Uterus (tissue), 2 donors: ENCODE measurements at regions not wholly inside any gene's neighbourhood (a gene's known extent, or its start where the extent isn't known, plus 50 kb on each side); places are given as distances from the start of the nearest gene placed in this dataset.

ENCODE experiments used
- POLR2A ChIP-seq, 2 donors: fragments of 450-650 bp; IDR thresholded peaks; one replicate each; pipeline ENCODE4 v1.6.1; 2016; ENCODE audit warnings: antibody characterized with exemption in 2 of 2, mild to moderate bottlenecking in 1 of 2, moderate library complexity in 1 of 2
- TF ChIP-seq, protein P1 (sequence below), 4 experiments: fragments of 200-600 bp in 2 of 4; fragments of 450-650 bp in 2 of 4; sonication (generic) in 2 of 4; IDR thresholded peaks; one replicate each; pipeline ENCODE4 v1.5.1; 2016 to 2019; ENCODE audit warnings: antibody characterized with exemption in 4 of 4, mild to moderate bottlenecking in 2 of 4, moderate library complexity in 1 of 4

DNA sequence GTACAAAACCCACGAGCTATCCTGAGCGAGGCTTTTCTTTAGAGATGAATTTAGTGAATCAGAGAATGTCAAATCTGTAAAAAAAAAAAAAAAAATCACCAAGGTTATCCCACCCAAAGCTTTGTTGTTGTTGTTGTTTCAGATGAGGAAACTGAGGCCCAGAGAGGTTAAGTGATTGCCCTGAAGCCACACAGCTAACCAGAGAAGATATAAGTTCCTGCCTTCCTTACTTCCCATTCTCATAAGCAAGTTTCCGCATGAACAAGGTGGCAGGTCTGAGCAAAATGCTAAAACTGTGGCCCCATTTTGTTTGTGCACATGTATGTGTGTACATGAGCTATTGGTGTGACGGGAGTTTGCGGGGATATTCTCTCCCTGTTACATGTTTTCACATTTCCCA, 352.1 kb upstream of the ZFHX3 start:
- TF ChIP-seq, protein P1, sequence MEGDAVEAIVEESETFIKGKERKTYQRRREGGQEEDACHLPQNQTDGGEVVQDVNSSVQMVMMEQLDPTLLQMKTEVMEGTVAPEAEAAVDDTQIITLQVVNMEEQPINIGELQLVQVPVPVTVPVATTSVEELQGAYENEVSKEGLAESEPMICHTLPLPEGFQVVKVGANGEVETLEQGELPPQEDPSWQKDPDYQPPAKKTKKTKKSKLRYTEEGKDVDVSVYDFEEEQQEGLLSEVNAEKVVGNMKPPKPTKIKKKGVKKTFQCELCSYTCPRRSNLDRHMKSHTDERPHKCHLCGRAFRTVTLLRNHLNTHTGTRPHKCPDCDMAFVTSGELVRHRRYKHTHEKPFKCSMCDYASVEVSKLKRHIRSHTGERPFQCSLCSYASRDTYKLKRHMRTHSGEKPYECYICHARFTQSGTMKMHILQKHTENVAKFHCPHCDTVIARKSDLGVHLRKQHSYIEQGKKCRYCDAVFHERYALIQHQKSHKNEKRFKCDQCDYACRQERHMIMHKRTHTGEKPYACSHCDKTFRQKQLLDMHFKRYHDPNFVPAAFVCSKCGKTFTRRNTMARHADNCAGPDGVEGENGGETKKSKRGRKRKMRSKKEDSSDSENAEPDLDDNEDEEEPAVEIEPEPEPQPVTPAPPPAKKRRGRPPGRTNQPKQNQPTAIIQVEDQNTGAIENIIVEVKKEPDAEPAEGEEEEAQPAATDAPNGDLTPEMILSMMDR (IDR thresholded peaks at IDR 0.05) = no peak
- no peak for TF ChIP-seq POLR2A (IDR thresholded peaks at IDR 0.05)
